OCI-LY7 (cell line): ENCODE measurements at regions not wholly inside any gene's neighbourhood (a gene's known extent, or its start where the extent isn't known, plus 50 kb on each side); places are given as distances from the start of the nearest gene placed in this dataset.
A peak's percentile ranks its signal among the peaks of the same experiment; 100 is the strongest.

Experiments used
- BruUV-seq: library from RNA; stranded (reverse); fragments of 400-500 nt; replicated peaks from 2 replicates; lab custom pipeline; 2021; lab: Mats Ljungman, UMichigan
- CTCF ChIA-PET: fragments of 300-600 bp; sonication (Branson Sonifier 250); formaldehyde crosslinking; loops from one replicate; lab custom pipeline; 2022; ENCODE audit warnings: antibody characterized with exemption; ENCODE audit not compliant: unreplicated experiment; lab: Charles Lee
- POLR2A ChIA-PET: fragments of 300-600 bp; sonication (Branson Sonifier 250); formaldehyde crosslinking; loops from one replicate; lab custom pipeline; 2022; ENCODE audit warnings: antibody characterized with exemption; lab: Charles Lee
- DNase-seq: peaks from one replicate; pipeline ENCODE4 v3.0.0-alpha.2; 2015; ENCODE audit warnings: low spot score
- H2AFZ ChIP-seq: fragments of 200-600 bp; sonication (generic), shearing (Covaris generic); 2 replicates; pipeline ENCODE4 v1.6.1; 2014; ENCODE audit warnings: mild to moderate bottlenecking, antibody characterized with exemption, low read length, moderate library complexity
- H3K27ac ChIP-seq: fragments of 200-600 bp; sonication (generic); 2 replicates; pipeline ENCODE4 v1.5.1; 2014; ENCODE audit warnings: mixed run types, low read depth, mild to moderate bottlenecking, moderate library complexity, low read length, inconsistent platforms; ENCODE audit not compliant: poor library complexity, severe bottlenecking
- H3K36me3 ChIP-seq: fragments of 200-600 bp; sonication (generic); 2 replicates; pipeline ENCODE4 v1.6.1; 2014; ENCODE audit warnings: mild to moderate bottlenecking, antibody characterized with exemption, low read length, moderate library complexity, mixed read lengths; ENCODE audit not compliant: insufficient read depth
- H3K4me1 ChIP-seq: fragments of 200-600 bp; sonication (generic); 2 replicates; pipeline ENCODE4 v1.5.1; 2014; ENCODE audit warnings: mild to moderate bottlenecking, low read length; ENCODE audit not compliant: insufficient read depth, poor library complexity, severe bottlenecking
- H3K4me2 ChIP-seq: fragments of 200-600 bp; sonication (generic); 2 replicates; pipeline ENCODE4 v1.6.1; 2014; ENCODE audit warnings: mild to moderate bottlenecking, low read length
- H3K4me3 ChIP-seq: fragments of 200-600 bp; sonication (generic); 2 replicates; pipeline ENCODE4 v1.5.1; 2014; ENCODE audit warnings: mild to moderate bottlenecking, low read depth, low read length; ENCODE audit not compliant: poor library complexity, severe bottlenecking
- H3K79me2 ChIP-seq: fragments of 200-600 bp; sonication (generic); 2 replicates; pipeline ENCODE4 v1.6.1; 2016; ENCODE audit warnings: low read depth, mild to moderate bottlenecking, low read length, moderate library complexity, mixed read lengths; ENCODE audit not compliant: insufficient read depth
- H3K9me2 ChIP-seq: fragments of 200-600 bp; sonication (generic); 2 replicates; pipeline ENCODE4 v1.6.1; 2016; ENCODE audit warnings: mild to moderate bottlenecking, low read length, mixed read lengths; ENCODE audit not compliant: insufficient read depth
- H3K9me3 ChIP-seq: fragments of 200-600 bp; sonication (generic); 2 replicates; pipeline ENCODE4 v1.6.1; 2014; ENCODE audit warnings: mild to moderate bottlenecking, mixed run types, low read length, mixed read lengths
- H4K20me1 ChIP-seq: fragments of 200-600 bp; sonication (generic); 2 replicates; pipeline ENCODE4 v1.6.1; 2014; ENCODE audit warnings: mild to moderate bottlenecking, antibody characterized with exemption, low read length, moderate library complexity, mixed read lengths; ENCODE audit not compliant: insufficient read depth
- CTCF ChIP-seq: fragments of 200-600 bp; sonication (generic); conservative IDR thresholded peaks from 2 replicates; pipeline ENCODE4 v1.5.1; 2014; ENCODE audit warnings: mild to moderate bottlenecking, antibody characterized with exemption, low read length, moderate library complexity, mixed read lengths
- EZH2phosphoT487 ChIP-seq: fragments of 200-600 bp; sonication (generic); IDR thresholded peaks from 2 replicates; pipeline ENCODE4 v1.6.1; 2018; ENCODE audit warnings: low read depth, borderline replicate concordance, mild to moderate bottlenecking, mixed run types, antibody characterized with exemption, low read length, moderate library complexity, mixed read lengths
- intact Hi-C: fragments of 100-400 bp; cut with micrococcal nuclease; formaldehyde crosslinking; loops from one replicate; pipeline ENCODE4 v1.10.0; 2022; ENCODE audit not compliant: unreplicated experiment

GRCh38 chr3:145620002-145620401 is 541.0 kb downstream of the PLOD2 start:
- TF ChIP-seq CTCF, result no peak
- no peak for TF ChIP-seq EZH2phosphoT487
- Histone ChIP-seq H3K36me3 (no peaks in the 10 kb centered on the region; the same call in 1 of the 2 replicates), H3K9me2 (no peaks in the 10 kb centered on the region), H3K27ac (no peak overlapping the region), H3K4me2 (0 out of 2 replicates have a peak overlapping the region, but pooled peaks have one; percentile 1), H3K4me3 (no peak overlapping the region), H3K79me2 (no peaks in the 10 kb centered on the region), H4K20me1 (no peaks in the 10 kb centered on the region), H3K9me3 (peaks cover 3% of the 10 kb centered on the region; the same call in 1 of the 2 replicates), H3K4me1 (peaks cover 45% of the 10 kb centered on the region), H2AFZ (peak overlapping the region; percentile 64; the same call in 1 of the 2 replicates)
- ChIA-PET CTCF (no interaction called here), POLR2A (interaction anchor here (0.6 to 3.1 kb wide), 8 partner anchors 9 to 841 kb away, joined by 3 to 23 read pairs (median 4); no protein-coding TSS in a partner anchor)
- no TSS peak for BruUV-seq
- no peak for DNase-seq
- intact Hi-C loops, result no loop called here

- H4K20me1 ChIP-seq, result no peaks in the 10 kb centered on the region
- no TSS peak for BruUV-seq
- peaks cover 45% of the 10 kb centered on the region for H3K4me1 ChIP-seq
- H3K4me2 ChIP-seq, result 0 out of 2 replicates have a peak overlapping the region, but pooled peaks have one; percentile 1
- TF ChIP-seq CTCF (no peak), EZH2phosphoT487 (no peak)
- H2AFZ ChIP-seq, result peak overlapping the region; percentile 64; the same call in 1 of the 2 replicates
- no peak for DNase-seq
- H3K4me3 ChIP-seq, result no peak overlapping the region
- H3K79me2 ChIP-seq, result no peaks in the 10 kb centered on the region
- ChIA-PET CTCF (no interaction called here), POLR2A (interaction anchor here (0.7 to 3.1 kb wide), 5 partner anchors 9 to 840 kb away, joined by 3 to 23 read pairs (median 8); no protein-coding TSS in a partner anchor)
- H3K9me3 ChIP-seq, result no peaks in the 10 kb centered on the region
- intact Hi-C loops, result no loop called here
- H3K9me2 ChIP-seq, result no peaks in the 10 kb centered on the region
- H3K36me3 ChIP-seq, result no peaks in the 10 kb centered on the region
- no peak overlapping the region for H3K27ac ChIP-seq
These were observed 540.5 kb downstream of the PLOD2 start for GRCh38 chr3:145620486-145620885.

- DNase-seq, result no peak
- no peaks in the 10 kb centered on the region for H3K9me2 ChIP-seq
- no peaks in the 10 kb centered on the region for H3K9me3 ChIP-seq
- ChIA-PET CTCF (no interaction called here), POLR2A (interaction anchor here (0.7 to 3.6 kb wide), 3 partner anchors 14 to 28 kb away, joined by 3 to 16 read pairs (median 3); no protein-coding TSS in a partner anchor)
- H3K4me1 ChIP-seq, result peaks cover 45% of the 10 kb centered on the region
- no peaks in the 10 kb centered on the region for H3K79me2 ChIP-seq
- H4K20me1 ChIP-seq, result no peaks in the 10 kb centered on the region
- intact Hi-C loops, result no loop called here
- no TSS peak for BruUV-seq
- H3K4me3 ChIP-seq, result no peak overlapping the region
- H3K4me2 ChIP-seq, result no peak overlapping the region
- no peak overlapping the region for H3K27ac ChIP-seq
- H3K36me3 ChIP-seq, result no peaks in the 10 kb centered on the region
- TF ChIP-seq CTCF (no peak), EZH2phosphoT487 (no peak)
- no peak overlapping the region for H2AFZ ChIP-seq
These were observed 537.6 kb downstream of the PLOD2 start for GRCh38 chr3:145623349-145623748.
